GM12865 (cell line): ENCODE measurements at regions not wholly inside any gene's neighbourhood (a gene's known extent, or its start where the extent isn't known, plus 50 kb on each side); places are given as distances from the start of the nearest gene placed in this dataset.

Experiments used
- DNase-seq: peaks from one replicate; pipeline ENCODE4 v3.0.0; 2010; ENCODE audit warnings: low read depth
- H3K4me3 ChIP-seq: 2 replicates; pipeline ENCODE4 v1.5.1; 2011; ENCODE audit warnings: mild to moderate bottlenecking, low read depth, low read length, control low read depth
- TF ChIP-seq, protein P1 (sequence below): IDR thresholded peaks from 2 replicates; pipeline ENCODE4 v1.5.1; 2011; ENCODE audit warnings: low read length, control low read depth, low read depth, inconsistent platforms; ENCODE audit not compliant: insufficient read depth; ENCODE audit errors: missing control alignments

DNA sequence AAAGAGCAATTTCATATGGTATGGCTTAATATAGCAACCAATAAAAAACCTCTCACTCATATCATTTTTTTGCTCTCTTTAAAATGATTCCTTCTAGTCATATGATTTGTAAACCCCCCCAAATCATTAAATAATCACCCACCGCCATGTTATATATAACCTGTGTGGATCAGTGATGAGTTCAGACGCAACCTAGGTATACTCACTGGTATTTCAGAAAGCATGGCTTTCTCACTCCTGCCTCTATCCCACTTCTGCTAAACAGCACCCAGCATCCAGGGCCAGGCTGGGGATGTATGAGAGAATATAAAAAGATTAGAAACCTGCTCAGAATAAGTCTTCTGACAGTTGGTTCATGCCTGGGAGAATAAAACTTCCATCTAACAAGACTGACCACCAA lies 172.3 kb upstream of the PRICKLE2 start:
- H3K4me3 ChIP-seq, result no peak overlapping the region
- no peak for DNase-seq
- TF ChIP-seq, protein P1, sequence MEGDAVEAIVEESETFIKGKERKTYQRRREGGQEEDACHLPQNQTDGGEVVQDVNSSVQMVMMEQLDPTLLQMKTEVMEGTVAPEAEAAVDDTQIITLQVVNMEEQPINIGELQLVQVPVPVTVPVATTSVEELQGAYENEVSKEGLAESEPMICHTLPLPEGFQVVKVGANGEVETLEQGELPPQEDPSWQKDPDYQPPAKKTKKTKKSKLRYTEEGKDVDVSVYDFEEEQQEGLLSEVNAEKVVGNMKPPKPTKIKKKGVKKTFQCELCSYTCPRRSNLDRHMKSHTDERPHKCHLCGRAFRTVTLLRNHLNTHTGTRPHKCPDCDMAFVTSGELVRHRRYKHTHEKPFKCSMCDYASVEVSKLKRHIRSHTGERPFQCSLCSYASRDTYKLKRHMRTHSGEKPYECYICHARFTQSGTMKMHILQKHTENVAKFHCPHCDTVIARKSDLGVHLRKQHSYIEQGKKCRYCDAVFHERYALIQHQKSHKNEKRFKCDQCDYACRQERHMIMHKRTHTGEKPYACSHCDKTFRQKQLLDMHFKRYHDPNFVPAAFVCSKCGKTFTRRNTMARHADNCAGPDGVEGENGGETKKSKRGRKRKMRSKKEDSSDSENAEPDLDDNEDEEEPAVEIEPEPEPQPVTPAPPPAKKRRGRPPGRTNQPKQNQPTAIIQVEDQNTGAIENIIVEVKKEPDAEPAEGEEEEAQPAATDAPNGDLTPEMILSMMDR, result no peak

DNA sequence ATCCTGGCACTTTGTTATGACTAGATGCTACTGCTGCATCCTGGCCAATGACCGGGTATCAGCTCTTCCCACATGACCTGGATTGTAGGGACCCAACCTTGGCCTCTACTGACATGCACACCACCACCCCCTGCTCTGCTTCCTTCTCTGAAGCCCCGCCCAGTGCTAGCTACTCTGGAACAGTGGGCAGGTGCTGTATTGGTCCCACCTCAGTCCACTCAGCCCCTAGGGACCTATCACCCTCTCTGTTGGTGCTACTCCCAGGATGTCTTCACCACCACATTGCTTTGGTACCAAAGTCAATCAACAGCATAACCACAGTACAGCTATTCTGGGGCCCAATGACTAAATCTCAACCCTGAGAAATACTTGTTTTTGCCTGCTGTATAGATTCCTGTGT lies 170.2 kb upstream of the PRICKLE2 start:
- peak; percentile 21 for DNase-seq
- H3K4me3 ChIP-seq, result no peak overlapping the region
- TF ChIP-seq, protein P1, result no peak

DNA sequence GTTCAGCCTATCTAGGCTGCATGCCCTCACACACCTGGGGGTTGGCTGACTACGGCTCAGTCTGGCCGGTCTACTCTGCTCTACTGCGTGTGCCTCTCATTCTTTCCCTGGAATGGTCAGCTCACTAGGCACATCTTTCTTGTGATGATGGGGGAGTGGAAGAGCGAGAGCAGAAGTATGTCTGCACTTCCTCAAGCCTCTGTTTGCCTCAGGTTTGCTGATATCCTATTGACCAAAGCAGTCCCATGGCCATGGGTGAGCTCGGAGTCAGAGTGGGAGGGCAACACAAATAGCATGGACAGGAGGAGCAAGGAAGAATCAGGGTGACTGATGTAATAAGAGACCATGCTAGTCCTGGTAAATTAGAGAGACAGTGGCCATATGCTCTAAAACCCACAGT lies 167.9 kb upstream of the PRICKLE2 start:
- DNase-seq, result no peak
- TF ChIP-seq, protein P1, result no peak
- H3K4me3 ChIP-seq, result no peak overlapping the region

DNA sequence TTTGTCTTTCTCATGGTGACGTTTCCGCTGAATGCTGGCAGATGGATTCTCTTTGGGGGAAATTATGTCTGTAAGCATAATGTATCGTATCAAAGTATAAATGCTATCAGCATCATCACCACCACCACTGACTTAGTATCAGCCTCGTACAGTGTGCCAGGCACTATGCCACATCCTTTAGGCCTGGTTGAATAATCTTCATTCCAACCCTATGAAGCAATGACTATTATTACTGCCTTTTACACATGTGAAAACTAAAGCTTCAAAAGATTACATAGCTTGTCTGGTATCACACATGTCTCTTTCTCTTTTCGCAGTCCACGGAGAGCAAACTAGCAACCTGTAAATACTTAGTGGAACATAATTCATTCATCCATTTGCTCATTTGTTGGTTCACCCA lies 166.7 kb upstream of the PRICKLE2 start:
- H3K4me3 ChIP-seq, result no peak overlapping the region
- no peak for DNase-seq
- TF ChIP-seq, protein P1, result no peak

DNA sequence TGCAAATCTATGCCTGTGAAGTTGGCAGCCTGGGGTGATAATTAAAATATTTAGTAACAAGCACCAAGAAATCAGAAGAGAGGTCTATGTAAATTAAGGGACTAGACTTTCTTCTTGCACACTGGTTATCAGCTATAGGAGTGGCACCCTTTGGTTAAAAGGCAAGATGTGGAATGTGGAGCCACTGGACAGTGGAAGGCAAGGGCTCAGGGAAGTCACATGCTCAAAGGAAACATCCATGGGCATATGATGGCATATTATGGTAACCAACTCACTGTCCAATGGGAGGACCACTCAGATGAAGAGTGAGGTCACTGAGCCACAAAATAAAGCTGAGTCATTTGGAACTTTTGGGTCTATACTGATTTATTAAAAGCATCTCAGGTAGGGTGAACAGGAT lies 165.6 kb upstream of the PRICKLE2 start:
- no peak for DNase-seq
- H3K4me3 ChIP-seq, result no peak overlapping the region
- TF ChIP-seq, protein P1, result no peak

DNA sequence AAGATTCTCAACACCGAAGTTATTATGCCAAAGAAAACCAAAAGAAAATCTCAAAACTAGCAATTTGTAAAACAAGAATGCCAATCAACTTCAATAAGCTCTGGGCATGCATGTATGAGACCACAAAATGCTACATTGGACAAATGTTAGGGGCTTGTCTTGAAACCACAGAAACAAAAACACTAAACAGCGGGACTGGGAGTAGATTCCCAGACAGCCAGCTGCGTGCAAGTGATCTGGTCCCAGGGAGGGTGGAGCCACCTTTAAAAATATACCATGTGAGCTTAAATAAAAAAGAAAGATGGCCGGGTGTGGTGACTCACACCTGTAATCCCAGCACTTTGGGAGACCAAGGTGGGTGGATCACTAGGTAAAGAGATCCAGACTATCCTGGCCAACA lies 163.6 kb upstream of the PRICKLE2 start:
- DNase-seq, result no peak
- TF ChIP-seq, protein P1, result no peak
- H3K4me3 ChIP-seq, result no peak overlapping the region

DNA sequence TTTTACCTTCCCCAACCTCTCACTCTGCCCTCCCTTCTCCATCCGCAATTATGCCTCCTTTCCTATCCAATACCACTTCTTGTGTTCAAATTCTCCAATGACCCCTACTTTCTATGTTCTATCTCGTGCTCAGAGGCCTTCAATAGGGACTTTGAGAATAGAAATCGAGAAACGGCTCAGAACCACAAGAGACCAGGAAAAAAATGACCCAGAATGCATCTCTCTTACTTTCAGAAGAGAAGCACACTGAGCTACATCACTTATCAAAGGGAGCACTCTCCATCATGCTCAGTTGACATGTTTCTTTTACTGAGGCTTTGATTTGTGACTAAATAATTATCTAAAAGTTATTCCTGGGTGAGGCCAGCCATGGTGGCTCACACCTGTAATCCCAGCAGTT lies 162.4 kb upstream of the PRICKLE2 start:
- TF ChIP-seq, protein P1, result no peak
- DNase-seq, result no peak
- no peak overlapping the region for H3K4me3 ChIP-seq
